ENCODE measurements at regions not wholly inside any gene's neighbourhood (a gene's known extent, or its start where the extent isn't known, plus 50 kb on each side); places are given as distances from the start of the nearest gene placed in this dataset.

DNA sequence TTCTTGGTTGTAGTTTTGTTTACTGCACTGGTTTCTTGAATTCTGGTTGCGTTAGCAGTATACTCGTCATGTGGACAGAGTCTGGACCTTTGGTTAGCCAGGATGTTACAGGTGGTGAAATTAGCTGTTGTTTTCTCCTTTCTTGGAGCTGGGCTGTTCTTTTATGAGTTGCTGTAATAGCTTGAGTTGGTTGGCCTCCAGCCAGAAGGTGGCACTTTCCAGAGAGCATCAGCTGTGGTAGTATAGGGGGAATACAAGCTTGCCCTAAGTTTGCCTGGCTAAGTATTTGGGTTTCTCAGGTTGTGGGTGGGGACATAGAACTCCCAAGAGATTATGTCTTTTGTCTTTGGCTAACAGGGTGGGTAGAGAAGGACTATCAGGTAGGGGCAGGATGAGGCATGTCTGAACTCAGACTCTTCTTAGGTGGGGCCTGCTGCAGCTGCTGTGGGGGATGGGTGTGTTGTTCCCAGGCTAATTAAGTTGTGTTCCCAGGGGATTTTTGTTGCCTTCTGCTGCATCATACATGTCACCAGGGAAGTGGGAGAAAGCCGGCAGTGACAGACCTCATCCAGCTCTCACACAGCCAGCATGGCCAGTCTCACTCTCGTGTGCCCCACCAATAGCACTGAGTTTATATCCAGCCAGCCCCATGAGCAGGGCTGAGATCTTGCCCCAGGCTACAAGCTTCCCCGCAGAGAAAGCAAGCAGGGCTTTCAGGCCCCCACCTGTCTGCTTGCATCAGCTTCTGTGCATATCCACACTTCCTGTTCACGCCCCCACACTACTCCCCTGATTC is 246.7 kb upstream of the TPK1 start:
- DNase-seq, result no peak

DNA sequence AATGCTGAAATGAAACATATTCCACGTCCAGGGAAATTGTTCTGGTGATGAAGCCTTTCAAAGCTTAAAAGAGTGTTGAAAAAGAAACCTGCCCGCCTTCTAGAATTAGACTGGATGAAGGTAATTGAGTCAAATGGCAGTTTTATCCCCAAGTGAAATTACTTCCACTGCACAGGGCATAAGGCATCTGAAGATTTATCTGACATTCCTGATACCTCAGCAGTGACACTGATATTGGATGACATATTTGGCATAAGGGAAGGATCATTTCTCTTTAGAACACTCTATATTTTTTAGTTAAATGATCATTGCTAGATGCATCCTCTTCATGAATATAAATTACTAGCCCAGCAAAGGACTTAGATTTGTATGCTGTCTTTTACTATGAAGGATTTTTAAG is 229.6 kb upstream of the TPK1 start:
- no peak for DNase-seq

DNA sequence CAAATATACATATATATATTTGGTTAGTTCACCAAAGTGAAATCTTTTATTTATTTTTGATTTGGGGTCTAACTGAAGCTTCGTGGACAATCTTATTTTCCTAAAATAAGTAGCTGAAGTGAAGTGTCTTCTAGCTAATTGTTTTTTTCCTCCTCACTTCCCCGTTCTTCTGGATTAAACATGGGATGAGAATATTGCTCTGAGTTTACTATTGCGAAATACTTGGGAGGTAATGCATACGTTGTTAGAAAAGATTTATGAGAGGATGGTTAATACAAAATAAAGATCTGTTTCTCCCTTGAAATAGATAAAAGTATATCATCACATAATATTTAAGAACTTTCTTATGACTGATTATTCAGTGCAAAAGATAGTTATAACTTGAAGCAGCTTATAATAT is 228.3 kb upstream of the TPK1 start:
- no peak for DNase-seq

DNA sequence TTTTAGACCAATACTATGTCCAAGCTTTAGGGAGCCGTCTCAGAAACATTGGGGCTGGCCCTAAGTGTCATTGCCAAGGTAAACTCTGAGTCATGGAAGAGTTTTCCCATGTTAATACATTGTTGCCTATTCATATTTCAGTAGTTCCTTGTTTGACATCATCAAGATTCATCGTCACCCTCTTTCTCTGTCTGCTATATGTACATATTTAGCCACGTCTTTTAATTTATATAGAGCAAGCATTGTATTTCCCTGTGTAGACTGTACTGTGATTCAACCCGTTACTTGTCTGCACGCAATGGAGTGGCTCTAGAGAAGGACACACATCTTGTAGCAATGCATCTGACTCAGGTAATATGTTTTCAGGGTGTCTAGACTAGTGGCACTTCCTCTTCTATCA is 217.9 kb upstream of the TPK1 start:
- DNase-seq, result no peak

DNA sequence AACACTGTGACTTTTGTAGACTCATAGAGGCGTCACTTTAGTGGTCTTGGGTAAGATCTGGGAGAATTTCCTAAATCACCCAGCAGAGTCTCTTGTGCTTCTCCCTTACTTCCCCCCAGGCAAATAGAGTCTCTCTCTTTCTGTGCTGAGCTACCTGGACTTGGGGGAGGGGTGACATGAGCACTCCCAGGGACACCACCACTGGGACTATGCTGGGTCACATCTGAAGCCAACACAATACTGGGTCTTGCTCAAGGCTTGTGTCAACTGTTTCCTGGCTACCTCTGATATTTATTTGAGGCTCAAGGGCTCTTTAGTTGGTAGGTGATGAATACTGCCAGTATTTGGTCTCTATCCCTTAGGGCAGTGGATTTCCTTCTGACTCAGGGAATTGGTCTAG is 214.6 kb upstream of the TPK1 start:
- DNase-seq, result no peak

DNA sequence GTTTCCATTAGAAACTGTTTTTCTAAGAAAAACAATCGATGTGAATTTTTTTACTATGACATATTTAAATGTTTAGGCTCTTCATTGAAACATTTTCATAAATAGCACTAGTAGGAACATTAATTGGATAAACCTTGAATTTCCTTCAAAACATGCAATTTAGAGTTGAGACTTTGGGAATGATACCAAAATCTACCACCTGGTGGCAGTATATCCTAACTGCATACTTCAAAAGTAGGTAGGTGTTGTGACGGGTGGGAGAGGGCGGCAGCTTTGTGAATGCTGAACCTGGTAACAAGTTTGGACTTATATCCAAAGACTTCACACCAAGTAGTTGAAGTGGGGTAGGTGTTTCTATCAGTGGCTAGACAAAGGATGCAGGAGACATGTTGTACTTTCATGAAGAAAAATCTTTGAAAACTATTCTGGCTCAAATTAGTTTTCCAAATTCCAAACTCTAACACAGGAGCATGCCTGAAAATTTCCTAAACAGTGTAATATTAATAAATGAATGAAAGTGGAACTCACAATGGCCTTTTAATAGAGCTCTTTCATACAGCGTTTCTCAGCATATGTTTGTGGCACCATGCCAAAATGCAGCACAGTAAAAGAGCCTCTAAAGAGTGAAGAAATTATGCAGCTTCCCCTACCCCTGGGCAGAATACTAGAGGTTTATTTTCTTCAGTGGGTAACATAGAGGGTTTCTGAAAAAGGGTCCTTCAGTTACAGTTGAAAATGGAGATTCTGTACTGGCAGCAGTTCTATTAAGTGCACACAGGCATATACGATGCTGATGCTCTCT is 201.0 kb upstream of the TPK1 start:
- DNase-seq, result peak; percentile 47

DNA sequence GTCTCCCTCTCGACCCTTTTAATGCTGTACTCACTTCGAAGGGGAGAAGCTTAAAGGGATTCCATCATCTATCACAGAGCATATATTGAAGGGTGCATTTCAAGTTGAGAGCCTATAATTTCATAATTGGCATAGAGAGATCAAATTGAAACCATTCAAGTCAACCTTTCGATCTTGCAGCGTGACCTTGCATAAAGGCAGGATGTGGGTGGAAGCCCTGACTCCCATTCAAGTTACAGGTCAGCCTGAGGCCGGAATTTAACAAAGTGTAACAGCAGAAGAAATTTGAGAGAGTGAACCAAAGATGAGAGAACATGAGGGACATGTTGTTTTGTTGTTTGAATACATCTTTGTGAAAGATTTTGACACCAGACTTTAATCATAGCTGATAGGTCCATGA is 195.3 kb upstream of the TPK1 start:
- DNase-seq, result no peak

DNA sequence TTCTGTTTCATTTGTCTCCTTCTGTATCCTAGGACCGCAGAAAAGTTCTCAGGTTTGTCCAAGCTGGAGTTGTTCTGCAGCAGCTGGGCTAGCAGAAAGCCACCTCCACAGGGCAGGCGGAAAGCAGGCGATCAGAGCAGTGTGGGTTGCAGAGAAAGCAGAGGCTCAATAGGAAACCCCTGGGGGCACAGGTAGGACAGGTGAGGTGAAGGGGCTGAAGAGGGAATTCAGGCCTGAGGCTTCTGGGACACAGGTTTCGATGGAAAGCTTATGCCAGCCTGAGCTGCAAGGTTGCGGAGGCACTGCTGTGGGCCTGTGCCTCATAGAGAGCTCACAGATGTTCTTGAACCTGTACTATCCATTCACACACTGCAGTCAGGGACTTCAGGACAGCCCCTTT is 194.9 kb upstream of the TPK1 start:
- DNase-seq, result no peak

DNA sequence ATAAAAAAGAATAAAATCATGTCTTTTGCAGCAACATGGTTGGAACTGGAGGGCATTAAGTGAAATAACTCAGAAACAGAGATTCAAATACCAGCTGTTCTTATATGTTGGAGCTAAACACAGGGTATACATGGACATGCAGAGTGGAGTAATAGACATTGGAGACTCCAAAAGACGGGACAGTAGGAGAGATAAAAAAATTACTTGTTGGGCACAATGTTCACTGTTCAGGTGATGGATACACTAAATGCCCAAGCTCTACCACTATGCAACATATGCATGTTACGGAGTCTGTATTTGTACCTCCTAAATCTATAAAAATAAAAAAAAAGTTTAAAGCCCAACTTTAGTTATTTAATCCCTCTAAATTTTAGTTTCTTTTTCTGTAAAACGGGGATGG is 184.6 kb upstream of the TPK1 start:
- no peak for DNase-seq

DNA sequence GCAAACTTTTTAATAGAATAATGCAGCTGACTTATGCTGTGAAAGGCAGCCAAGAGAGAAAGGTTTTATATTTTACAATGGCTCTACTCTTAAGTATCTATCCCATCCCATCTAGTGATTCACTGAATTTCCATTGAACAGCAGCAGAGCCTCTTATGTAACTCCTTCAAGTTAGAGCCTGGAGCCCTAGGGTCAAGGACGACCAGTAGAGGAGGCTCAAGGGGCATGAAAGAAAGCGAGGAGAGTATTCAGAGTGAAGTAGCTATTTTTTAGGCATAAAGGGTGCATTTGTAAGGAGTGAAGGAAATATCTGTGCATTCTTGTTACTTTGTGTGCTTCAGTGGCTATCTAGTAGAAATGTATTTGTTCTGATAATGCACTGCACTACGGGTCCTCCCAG is 180.2 kb upstream of the TPK1 start:
- DNase-seq, result no peak

DNA sequence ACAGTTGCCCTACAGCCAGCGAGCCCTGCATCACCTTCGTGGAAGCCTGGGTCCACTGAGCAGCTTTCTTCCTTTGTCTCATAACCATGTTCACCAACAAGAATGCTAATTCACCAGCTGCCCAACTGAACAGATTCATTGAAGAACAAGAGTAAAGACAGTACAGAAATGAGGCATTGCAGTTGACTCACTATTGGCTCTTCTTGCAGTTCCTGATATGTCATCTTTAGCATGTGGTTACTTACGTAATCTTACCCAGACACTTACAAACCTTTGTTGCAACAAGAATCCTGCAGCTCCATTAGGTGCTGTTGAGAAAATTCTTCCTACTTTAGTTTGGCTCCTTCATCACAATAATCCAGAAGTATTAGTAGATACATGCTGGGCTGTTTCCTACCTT is 174.0 kb upstream of the TPK1 start:
- no peak for DNase-seq

DNA sequence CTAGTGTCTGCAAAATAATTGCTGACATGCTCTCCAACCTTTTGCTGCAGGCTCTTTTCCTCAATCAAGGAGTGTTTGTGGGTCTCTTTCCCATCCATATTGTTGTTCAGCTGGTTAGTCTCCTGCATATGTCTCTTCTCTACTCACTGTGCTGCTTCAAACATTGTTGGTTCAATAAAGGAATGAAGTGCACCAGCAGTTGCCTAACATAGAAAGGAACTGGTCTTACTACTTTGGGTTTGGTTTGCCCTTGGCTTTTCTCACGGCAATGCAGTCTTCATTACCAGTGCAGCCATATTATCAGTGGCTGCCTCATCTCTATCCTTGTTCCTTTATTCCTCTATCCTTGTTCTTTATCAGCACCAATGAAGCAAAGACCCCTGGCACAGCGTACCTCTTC is 169.7 kb upstream of the TPK1 start:
- no peak for DNase-seq

DNA sequence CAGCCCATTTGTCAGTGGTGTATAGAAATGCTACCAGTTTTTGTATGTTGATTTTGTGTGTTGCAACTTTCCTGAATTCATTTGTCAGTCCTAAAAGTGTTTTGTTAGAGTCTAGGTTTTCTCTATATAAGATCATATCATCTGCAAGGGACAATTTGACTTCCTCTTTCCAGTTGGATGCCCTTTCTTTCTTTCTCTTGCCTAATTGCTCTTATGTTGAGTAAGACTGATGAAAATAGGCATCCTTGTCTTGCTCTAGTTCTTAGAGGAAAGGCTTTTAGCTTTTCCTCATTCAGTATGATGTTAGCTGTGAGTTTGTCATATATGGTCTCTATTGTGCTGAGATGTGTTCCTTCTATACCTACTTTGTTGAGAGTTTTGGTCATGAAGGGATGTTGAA is 161.7 kb upstream of the TPK1 start:
- DNase-seq, result no peak

DNA sequence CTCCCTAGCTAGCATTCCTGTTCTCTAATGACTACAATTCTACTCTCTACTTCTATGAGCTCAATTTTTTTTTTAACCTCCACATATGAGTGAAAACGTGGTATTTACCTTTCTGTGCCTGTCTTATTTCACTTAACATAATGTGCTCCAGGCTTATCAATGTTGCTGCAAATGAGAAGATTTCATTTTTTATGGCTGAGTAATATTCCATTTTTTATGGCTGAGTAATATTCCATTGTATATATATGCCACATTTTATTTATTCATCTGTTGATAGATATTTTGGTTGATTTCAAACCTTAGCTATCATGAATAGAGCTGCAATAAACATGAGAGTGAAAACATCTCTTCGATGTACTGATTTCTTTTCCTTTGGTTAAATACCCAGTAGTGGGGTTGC is 159.6 kb upstream of the TPK1 start:
- DNase-seq, result no peak

DNA sequence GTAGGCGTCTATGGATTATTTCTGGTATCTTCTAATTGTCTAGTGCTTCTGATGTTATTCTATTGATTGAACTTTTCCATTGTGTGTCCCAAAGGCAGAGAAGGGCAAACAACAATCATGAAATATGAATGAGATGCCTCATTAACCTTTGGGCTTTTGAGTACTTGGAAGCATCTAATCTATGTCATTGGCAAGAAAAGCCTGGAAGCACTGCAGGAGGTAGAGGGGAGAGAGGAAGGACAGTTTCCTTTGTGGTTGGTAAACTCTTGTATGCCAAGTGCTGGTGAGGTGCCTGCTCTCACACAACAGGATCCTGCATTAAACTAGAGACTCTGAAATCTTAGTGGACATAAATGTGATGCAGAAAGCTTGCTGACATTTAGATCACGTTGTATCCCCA is 155.2 kb upstream of the TPK1 start:
- no peak for DNase-seq

DNA sequence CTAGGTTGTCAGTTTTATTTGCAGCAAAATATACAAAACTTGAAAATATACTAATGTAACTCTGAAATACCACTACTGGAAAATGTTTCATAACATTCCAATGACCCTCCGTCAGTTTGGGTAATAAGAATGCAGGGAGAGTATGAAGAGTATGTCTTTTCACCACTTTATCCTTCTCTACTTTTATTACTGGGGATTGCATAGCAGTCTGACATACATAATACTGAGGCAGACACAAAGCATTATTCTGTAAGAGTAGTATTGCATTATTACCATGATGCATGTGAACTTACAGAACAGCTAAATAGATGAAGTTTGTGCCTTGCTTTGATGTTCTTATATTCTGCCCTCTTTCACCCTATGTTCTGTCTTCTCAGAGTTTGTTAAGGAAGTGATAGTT is 151.8 kb upstream of the TPK1 start:
- no peak for DNase-seq

DNA sequence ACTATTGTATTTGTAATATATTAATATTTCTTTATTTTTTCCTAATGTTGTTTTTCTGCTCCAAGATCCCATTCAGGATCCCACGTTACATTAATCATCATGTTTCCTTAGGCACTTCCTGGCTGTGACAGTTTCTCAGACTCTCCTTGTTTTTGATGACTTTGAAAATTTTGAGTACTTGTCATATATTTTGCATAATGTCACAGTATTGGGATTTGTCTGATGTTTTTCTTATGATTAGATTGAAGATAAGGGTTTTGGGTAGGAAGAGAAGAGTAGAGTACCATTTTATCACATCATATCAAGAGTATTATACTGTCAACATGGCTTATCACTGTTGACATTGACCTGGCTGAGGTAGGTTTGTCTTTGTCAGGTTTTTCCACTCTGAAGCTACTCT is 146.3 kb upstream of the TPK1 start:
- no peak for DNase-seq

DNA sequence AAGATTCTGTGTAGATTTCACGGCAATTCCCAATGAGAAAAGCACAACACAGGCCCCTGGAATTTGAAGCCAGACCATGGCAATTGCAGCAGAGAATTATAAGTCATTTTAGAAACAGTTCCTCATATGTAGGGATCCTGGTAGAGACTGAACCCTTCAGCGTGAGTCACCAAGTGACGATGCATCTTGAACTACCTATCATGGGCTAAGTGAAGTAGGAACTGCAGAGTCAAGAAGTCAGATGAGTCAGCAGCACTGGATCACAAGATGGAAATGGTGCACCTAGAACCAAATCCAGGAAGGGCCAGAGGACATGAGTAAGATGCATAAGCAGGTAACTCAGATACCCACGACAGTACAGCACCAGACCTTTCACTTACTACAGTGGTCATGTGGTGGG is 140.0 kb upstream of the TPK1 start:
- no peak for DNase-seq

DNA sequence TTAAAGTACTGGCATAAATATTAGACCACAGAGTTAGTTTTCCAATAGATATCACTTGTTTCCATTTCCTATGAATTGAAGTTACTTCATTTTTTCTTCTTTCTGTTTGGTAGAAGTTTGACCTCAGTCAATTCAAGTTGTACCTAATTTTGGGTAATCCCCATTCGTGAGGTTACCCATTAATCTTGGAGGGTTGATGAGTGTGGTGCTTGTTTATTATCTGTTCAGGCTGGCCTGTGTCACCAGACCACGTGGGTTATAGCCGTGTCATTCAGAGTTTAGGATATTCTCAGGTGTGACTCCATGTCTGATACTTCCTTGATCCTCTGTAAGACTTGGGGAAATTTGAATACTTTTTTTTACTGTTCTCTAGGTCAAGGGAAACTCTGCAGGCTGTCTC is 133.9 kb upstream of the TPK1 start:
- no peak for DNase-seq

DNA sequence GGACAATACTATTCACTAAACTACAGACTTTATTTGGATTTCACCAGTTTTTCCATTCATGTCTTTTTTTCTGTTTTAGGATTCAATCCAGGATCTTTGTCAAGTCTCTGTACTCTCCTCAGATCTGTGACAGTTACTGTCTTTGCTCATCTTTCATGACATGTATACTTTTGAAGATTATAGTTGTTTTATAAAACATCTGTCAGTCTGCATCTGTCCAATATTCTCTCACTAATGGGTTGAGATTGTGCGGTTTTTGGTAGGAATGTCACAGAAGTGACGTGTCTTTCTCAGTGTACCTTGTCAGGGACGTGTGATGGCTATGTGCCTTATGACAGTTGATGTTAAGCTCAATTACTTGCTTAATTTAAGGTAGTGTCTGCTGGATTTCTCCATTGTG is 124.9 kb upstream of the TPK1 start:
- no peak for DNase-seq

DNA sequence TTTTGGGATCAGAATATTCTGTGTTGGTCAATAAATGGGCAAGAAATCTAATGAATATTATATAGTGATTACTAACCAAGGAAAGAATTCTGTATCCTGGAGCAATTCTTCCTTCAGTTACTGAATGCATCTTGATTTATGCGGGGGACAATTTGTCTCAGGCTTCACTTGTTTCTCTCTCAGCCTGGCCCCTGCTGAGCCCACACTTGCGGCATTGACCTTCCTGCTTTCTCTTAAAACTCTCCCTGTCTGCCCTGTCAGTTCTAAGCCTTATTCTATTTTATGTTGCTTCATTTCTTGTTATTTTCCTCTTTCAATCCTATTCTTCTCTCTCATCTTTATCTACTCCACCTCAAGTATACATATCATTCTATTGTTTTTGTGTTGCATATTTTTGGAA is 122.1 kb upstream of the TPK1 start:
- no peak for DNase-seq

DNA sequence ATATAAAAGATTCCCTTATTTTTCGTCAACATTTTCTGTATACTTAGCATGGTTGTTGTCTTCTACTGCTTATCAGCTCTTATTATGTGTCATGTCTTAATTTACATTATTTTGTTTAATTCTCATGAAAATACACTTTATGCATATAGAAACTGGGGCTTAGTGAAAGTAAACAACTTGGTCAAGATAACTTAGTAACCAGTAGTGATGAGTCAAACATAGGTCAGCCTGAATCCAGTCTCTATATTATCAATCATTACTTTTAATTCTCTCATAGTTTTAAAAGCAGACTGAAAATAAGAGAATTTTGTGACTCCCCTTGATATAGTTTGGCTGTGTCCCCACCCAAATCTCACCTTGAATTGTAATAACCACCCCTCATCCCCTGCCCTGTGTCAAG is 119.6 kb upstream of the TPK1 start:
- DNase-seq, result no peak

DNA sequence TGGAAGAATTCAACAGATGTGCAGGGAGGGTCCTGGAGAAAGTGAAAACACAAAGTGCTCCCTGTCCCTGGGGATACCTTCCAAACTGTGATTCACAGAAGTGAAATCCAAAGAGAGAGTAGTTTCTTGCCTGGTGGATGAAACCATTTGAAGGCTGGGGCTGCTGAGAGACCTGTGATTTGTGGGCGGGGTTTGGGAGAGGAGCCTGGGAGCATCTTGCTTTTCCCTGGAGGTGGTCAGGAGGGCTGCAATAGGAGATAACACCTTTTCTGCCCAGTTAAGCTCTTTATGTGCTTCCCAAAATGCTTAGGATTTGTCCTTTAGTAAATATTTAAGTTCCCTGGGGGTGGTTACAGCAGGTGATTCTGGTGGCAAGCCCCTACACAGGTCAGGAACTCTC is 105.3 kb upstream of the TPK1 start:
- no peak for DNase-seq

DNA sequence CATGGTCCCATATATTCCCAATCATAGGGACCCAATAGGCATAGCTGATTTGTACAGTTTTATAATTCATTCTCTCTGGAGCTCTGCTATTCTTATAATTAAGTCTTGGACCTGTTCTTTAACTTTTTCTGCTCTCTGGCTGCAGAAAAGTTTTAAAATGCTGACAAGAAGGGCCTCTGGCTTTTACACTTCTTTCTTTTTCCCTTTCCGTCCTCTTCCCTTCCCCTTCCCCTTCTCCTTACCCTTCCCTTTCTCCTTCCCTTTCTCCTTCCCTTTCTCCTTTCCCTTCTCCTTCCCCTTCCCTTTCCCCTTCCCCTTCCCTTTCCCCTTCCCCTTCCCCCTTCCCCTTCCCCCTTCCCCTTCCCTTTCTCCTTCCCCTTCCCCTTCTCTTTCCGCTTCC is 101.3 kb upstream of the TPK1 start:
- DNase-seq, result no peak

DNA sequence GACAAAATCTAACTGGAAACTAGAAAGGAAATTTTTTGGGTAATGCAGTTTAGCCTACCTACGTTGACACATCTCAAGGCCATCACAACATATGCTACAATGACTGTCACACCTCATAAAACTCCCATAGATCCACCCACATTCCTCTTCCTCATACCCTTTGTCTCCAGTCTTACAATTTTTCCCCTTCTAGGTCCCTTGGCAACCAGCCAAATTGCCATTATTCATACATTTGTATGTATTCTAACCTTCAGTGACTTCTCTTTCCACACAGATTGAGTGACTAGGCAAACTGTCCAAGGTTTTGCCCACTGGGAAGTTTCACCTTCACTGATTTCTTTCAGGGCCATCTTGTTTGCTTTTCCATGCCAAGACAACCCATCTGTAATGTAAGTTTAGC is 100.5 kb upstream of the TPK1 start:
- DNase-seq, result no peak
